PC-3 (cell line): ENCODE measurements at regions not wholly inside any gene's neighbourhood (a gene's known extent, or its start where the extent isn't known, plus 50 kb on each side); places are given as distances from the start of the nearest gene placed in this dataset.

Experiments
- CTCF ChIP-seq: fragments of 300-600 bp; sonication (generic); conservative IDR thresholded peaks from 2 replicates; pipeline ENCODE4 v1.5.1; 2017; ENCODE audit warnings: antibody characterized with exemption, low read depth, mild to moderate bottlenecking, low read length
- EZH2 ChIP-seq: fragments of 300-600 bp; sonication (generic); IDR thresholded peaks from one replicate; pipeline ENCODE4 v1.6.1; 2017; ENCODE audit warnings: antibody characterized with exemption, mild to moderate bottlenecking, low read length; ENCODE audit not compliant: unreplicated experiment

GRCh38 chr18:60643009-60643408 is 270.4 kb upstream of the MC4R start:
- TF ChIP-seq CTCF = no peak
- TF ChIP-seq EZH2 = no peak
